HG02763 (cell line): ENCODE measurements at regions not wholly inside any gene's neighbourhood (a gene's known extent, or its start where the extent isn't known, plus 50 kb on each side); places are given as distances from the start of the nearest gene placed in this dataset.

ENCODE experiments used
- ATAC-seq: cut with Tn5 transposase; IDR thresholded peaks from one replicate; pipeline ENCODE4 v1.9.1; 2021; ENCODE audit warnings: mild to moderate bottlenecking, moderate library complexity; ENCODE audit not compliant: unreplicated experiment

DNA sequence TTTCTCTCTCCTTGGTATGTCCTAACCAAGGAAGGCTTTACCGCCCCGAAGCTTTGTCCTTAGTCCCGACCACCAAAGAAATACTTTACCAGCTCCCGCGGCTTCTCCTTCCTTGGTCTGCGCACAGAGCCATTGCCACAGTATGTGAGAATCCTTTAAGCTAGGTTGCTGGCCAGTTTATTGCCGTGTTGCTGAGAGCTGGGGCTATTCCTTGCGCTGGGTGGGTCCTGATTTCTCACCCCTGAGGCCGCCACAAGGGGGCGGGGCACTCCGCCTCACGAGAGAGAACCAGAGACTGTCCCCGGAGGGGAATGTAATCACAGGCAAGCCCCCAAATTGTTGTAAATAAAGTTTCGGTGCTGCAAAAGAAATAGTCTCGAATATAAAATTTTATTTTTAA lies 331.0 kb upstream of the PCDH10 start:
- ATAC-seq = no peak

DNA sequence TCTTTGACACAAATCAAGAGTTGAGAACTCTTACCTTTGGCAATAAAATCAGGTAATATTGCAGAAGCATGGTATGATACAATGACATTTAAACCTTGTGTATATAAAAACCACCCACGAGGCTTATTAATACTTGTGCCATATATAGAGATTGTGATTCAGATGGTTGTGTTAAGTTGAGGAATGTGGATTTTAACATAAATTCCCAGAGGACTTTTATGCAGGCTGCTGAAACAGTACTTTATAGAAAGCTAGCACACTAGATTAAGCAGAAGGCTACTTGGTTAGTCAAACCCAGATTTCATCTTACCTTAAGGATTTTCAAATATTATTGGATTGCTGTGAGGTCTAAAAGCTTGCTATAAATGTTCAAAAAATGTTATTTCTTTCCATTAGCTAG lies 325.7 kb upstream of the PCDH10 start:
- no peak for ATAC-seq

DNA sequence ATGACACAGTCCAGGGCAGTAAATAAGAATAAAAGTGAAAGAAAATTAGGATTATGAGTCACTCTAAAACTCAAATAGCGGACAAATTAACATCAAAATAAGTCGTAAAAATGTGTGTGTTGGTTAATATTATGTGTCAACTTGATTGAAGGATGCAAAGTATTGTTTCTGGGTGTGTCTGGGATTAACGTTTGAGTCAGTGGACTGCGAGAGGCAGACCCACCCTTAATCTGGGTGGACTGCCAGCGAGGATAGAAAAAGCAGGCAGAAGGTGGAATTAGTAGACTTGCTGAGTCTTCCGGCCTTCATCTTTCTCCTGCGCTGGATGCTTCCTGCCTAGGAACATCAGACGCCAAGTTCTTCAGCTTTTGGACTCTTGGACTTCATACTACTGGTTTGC lies 324.3 kb upstream of the PCDH10 start:
- ATAC-seq = no peak

DNA sequence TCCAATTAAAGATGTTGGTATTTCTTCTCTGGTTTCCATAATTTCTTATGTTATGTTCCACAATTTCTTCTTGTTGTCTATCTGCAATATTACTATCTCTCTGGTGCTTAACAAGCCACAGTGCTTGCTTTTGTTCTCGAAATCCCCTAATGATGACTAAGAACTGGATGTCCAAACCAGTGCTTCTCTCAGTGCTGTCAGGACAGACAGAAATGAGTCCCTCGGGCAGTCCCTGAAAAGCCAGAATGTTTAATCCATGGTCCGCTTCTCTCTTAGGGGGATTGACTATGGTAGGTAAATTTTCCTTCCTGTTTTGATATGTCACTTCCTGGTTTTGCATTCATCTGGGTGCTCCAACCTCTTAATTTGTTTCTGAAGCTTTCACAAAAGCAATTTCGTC lies 321.6 kb upstream of the PCDH10 start:
- no peak for ATAC-seq

DNA sequence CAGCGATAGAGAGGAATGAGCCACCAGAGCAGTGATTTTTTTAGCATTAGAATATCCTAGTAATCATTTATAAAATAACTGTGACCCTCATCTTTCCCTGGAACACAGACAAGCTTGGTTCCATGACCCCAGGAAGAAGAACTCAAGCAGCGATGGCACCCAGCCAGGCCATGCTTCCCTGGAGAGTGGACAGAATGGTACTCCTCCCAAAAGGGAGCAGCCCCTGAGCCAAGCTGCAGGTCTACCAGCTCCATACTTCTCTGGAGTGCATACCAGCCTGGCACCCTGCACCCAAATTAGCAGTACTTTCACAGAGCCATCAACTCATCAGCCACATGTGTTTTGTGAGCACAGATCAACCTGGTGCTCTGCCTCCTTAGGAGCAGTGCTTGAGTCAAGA lies 310.9 kb upstream of the PCDH10 start:
- no peak for ATAC-seq

DNA sequence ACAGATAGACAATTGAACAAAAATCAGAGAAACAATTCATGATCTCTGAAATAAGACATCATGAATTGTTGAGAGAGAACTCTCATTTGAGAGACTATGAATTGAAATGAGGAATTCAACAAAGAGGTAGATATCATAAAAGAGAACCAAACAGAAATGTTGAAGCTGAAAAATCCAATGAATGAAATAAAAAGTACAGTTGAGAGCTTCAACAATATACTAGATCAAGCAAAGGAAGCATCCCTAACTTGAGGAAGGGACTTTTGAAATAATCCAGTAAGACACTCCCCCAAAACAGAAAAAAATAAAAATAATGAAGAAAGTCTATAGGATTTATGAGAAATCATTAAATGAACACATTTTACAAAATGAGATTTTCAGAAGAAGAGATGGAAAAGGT lies 310.0 kb upstream of the PCDH10 start:
- no peak for ATAC-seq

DNA sequence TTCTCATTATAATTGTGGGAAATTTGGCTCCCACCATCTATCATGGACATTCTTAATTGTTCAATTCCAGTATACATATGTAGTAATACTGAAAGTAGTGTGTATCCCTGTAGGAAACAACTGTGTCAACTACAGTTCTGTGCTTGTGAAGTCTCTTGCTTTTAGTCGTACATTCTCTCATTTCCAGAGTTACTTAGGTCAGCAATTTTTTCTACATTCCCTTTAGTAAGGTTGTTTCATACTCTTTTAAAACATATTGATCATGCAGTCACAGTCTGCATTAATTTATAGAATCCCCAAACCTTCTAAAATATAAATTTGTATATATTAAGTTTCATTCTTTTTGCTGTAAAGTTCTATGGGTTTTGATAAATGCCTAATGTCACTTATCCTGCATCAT lies 289.2 kb upstream of the PCDH10 start:
- ATAC-seq = no peak

DNA sequence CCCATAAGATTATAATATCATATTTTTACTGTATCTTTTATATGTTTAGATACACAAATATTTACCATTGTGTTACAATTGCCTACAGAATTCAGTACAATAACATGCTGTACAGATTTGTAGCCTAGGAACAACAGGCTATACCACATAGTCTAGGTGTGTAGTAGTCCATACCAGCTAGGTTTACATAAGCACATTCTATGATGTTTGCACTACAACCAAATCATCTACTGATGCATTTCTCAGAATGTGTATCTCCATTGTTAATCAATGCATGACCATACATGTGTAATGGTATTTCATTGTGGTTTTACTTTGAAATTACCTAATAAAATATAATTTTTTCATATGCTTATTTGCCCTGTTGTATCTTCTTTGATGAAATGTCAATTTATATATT lies 288.1 kb upstream of the PCDH10 start:
- ATAC-seq = no peak

DNA sequence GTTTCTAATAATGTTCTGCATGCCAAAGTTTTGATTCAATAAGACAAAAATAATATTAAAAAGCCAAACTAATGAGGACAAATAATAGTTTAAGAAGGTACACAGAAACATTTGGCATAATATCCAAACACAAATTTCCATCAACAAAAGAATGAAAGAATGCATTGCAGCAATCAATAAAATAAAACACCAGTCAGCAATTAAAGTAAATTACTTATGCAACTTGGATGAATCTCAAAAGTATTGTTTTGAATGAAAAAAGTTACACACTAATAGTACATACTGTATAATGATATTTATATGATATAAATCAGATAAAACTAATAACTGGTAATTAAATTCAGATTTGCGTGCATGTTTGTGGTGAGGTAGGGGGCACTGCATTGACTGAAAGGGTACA lies 285.5 kb upstream of the PCDH10 start:
- no peak for ATAC-seq

DNA sequence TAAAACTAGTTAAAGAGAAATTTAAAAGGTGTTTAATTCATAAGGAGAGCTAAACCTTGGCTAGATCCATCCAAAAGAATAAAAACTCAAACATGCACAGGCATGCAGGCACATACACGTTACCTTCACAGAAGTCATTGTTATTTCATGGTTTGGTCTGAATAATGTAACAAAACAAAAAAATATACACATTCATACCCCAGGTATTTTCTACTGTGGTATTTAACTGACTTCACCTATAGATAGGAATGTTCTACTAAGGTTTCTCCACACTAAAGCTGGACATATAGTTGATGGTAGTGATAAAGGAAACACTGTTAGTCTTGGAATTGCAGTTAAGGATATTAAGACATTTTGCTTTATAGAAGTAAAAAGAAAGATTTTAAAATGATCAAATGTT lies 283.6 kb upstream of the PCDH10 start:
- ATAC-seq = no peak

DNA sequence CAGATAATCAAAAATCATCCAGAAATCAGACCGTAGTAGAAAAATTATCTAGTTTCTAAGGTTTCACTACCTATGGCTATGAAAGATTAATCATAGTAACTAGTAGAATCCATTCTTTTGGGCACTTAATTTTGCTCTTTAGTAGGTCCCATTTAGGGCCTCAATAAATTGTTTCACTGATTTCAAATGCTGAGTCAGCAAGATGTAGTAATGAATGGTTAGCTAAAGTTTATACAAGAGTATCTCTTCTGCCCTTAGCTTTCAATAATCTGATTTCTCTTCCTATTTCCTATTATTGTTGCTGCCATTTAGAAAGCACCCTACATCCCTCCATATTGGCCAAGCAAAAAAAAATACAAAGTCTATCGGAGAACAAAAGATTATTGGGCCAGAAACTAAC lies 283.2 kb upstream of the PCDH10 start:
- ATAC-seq = no peak

DNA sequence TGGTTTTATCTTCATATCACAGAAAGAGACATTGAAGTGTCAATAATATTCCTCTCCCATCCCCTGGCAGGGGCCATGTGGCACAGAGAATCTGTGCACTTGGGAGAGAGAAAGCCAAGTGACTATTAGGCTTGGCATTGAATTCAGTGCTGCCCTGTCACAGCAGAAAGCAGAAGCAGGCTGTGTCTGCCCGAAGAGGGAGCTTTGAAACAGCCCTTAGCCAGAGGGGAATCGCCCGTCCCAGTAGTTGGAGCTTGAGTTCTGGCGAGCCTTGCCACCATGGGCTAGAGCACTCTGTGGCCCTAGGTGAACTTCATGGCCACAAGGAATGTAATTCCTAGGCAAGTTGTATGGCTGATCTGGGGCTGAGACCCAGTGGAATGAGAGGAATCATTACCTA lies 282.5 kb upstream of the PCDH10 start:
- ATAC-seq = no peak

DNA sequence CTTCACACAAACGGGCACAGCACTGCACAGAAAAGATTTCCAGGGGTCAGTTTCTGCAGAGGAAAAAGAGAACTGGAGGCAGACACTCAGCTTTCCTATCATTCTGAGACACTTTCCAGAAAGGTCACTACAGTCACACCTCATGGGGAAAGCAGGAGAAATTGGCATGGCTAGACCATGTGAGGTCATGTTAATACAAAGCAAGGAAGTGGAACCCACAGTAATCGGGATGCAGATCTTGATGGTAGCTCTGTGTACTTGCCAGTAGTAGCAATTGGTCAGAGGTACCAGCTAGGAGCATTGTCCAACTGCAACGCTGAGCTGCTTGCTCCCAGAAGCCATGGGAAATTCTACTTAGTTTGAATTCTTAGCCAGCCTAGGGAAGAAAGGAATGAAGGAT lies 255.3 kb upstream of the PCDH10 start:
- ATAC-seq = no peak

DNA sequence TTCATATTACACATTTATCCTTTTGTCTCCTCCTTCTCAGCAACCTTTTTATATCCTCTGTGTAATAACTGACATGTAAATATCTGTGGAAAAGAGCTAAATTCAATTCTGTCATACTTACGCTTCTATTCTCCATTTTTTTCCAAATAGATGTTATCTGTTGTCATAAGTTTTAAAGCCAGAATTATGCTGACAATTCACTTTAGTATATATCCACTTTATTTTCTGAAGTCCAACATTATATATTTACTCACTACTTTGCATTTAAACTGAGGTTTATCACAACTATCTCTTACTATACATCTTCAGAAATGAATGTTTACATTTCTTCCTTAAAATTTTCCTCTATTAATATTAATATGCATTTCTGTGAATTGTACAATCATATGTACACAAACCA lies 247.9 kb upstream of the PCDH10 start:
- no peak for ATAC-seq

DNA sequence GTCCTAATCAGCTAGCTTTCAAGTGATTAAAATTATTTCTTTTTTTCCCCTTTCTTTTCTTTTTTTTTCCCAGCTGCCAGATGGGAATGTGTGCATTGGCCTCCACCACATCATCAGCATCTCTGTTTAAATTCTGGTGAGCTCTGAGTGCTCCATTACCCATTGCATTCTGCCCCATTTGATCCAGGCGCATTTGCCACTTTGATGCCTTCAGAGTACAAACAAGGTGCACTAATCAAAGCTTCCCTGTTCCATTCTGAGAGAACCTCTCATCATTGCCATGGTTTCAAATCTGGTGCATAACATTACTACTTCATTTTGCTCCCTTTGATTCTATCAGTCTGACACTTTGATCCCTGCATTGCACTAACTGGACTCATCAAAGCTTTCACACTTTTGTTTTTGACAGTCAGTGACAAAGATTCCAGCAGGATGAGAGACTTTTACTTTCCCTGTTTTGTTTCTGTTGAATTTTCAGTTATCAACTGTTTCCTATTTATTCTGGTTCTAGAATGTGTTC lies 238.8 kb upstream of the PCDH10 start:
- ATAC-seq = no peak

DNA sequence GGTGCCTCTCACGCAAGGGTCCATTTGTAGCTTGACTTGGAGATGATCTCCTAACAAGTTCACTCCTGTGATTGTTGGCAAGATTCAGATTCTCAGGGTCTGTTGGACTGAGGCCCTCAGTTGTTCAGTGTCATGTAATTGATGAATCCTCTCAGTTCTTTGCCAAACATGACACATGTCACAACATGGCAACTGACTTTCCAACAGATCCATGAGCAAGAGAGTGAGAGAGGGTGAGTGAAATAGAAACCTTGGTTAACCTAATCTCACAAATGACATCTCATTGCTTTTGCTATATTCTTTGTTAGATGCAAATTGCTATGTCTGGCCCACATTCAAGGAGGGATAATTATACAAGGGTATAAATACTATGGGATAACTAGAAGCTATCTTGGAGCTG lies 231.0 kb upstream of the PCDH10 start:
- no peak for ATAC-seq

DNA sequence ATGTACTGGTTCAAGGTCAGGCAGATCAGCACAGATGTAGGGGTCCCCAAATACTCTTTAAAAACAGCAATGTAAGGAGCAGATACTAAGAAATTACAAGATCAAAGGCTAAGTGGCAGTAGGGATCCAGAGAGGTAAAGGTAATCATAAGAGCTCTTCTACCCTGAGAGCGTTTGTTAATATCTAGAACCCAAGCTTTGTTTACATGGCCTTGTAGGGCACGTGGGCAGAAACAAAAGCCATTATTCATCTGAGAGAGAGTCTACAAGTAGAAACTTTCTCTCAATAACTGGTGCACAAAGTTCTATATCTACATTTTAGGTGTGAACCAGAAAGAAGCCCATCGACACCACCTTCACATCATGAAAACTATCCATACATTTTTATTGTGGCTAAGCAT lies 225.6 kb upstream of the PCDH10 start:
- no peak for ATAC-seq

DNA sequence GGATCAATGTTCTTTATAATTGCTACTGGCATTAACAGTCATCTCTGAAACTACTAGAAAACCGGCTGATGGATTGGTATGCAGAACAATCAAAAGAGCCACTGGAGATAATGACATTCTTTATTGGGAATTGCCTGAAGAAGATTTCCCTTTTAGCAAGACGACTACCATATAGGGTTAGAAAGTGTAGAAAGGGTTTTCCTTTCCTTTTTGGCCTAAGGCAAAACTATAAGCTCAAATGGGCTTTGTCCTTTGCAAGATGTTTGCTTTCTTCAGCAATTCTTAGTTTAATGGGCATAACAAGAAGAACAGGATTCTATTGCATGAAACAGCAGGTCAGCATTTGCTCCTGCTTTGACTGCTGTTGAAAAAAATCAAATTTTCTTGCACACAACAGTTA lies 214.2 kb upstream of the PCDH10 start:
- no peak for ATAC-seq

DNA sequence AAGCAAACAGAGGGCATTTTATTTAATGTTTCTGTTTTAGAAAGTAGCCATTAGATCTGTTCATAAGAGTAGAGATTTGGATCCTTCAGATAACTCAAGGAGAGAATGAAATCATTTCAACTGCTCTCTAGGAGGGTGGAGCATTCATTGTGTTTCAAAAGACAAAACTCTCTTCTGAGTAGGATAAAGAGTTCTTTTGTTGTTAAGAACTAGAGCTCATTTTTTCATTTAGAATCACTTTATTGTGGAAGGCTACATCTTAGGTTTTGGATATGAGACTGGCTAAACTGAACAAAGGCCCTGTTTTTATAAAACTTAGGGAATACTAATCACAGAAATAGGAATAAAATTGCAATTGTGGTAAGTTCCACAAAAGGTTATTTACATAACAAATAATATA lies 193.9 kb upstream of the PCDH10 start:
- no peak for ATAC-seq

DNA sequence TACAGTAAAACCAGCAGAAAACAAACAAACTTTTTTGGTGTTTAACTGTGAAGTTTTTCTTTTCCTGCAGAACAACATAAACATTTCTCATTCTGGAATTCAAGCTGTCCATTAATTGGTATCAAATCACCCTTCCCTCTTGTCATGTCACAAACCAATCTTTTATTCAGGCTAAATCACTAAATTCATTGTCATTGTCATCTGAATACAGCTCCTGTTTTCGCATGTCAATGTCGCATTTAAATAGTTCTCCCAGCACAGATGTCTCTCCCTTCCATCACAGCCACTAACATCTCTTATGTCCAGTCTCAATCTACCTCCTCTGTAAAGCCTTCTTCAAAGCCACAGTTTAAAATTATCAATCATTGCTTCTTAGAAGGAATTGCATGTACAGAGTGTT lies 192.1 kb upstream of the PCDH10 start:
- no peak for ATAC-seq

DNA sequence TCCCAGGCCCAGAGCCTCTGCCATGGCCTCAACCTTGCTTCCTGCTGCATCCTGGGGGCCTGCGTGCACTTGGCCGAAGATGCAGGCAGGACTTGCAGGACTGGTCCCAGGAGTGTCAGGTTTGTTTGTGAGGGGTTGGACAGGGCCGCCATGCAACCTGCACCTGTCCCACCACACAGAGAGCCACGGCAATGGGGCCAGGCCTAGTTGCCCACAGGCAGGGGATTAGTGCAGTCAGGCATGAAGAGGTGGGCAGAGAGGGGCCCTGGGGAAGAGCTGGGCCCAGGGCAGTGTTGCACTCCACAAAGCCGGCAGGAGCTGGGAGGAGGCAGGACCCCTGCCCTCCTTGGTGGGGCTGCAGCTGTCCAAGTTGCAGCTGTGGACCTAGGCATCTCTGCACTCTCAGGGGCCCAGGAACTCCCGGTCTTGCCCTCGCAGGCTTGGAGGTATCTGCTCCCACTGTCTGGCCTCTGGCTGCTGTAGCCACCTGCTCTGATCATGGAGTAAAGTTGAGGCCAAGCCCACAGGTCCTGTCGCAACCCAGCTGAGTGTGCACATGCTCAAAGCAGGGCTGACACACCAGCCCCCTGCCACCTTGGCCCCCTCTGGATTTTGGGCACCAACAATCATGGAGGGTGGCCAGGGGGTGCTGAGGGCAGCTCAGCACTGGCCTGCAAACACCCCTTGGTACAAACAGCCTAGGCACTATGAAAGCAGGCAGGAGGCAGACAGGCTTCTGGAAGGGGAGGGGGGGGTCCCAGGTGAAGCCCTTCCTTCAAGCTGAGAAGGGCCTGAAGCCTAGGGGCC lies 190.4 kb upstream of the PCDH10 start:
- ATAC-seq = no peak

DNA sequence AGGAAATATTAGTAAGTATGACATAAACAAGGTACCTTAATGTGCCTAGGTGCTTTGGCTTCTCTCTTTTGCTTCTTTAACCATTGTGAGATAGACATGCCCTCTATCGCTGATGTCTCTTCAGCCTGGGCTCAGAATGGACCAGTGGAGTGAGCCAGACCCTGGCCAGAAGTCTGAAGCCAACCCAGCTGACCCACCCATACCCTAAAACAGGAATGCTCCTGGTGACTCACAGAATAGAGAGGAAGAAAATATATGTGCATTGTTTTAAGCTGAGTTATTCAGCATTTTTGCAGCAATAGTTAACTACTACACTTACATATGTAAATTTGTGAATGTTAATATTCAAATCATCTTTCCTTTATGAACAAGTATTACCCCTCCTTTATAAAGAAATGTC lies 167.5 kb upstream of the PCDH10 start:
- ATAC-seq = no peak

DNA sequence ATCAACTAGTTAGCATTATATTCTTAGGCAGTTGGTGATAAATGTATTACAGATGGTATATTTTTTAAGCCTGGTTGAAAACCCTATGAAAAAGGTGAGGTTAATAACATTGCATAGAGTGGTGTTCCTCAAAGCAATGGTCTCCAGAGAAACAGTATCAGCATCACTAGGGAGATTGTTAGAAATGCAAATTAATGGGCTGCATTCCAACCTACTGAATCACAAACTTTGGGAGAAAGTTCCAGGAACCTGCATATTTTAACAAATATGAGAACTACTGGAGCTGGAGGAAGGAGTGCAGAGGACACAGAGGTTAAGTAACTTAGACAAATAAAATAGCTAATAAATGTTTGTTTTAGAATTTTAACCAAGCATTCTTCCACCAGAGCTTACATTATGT lies 166.9 kb upstream of the PCDH10 start:
- ATAC-seq = no peak
